Activated B cell treated with CpG ODN at 0.5 μM for 24 hours (primary cell): ENCODE measurements at regions not wholly inside any gene's neighbourhood (a gene's known extent, or its start where the extent isn't known, plus 50 kb on each side); places are given as distances from the start of the nearest gene placed in this dataset.

ENCODE experiments used
- ATAC-seq: fragments of 200-7000 bp; cut with Tn5 transposase; one replicate; pipeline ENCODE4 v1.10.0; 2021; ENCODE audit warnings: low read depth, mild to moderate bottlenecking, moderate library complexity
- CTCF ChIA-PET: fragments of 350-600 bp; sonication (Branson Sonifier 250); formaldehyde crosslinking; loops from one replicate; lab custom pipeline; 2021; ENCODE audit warnings: antibody characterized with exemption; lab: Charles Lee
- POLR2A ChIA-PET: fragments of 350-600 bp; sonication (Branson Sonifier 250); formaldehyde crosslinking; loops from one replicate; lab custom pipeline; 2021; ENCODE audit warnings: antibody characterized with exemption; lab: Charles Lee
- DNase-seq: peaks from one replicate; pipeline ENCODE4 v3.0.0; 2022
- H3K27ac Mint-ChIP-seq: one replicate; pipeline ENCODE4 v1.8.0; 2020; ENCODE audit warnings: mixed read lengths
- H3K27me3 Mint-ChIP-seq: one replicate; pipeline ENCODE4 v1.8.0; 2021; ENCODE audit warnings: mixed read lengths
- H3K36me3 Mint-ChIP-seq: one replicate; pipeline ENCODE4 v1.8.0; 2021; ENCODE audit warnings: low read depth, mixed read lengths
- H3K4me1 Mint-ChIP-seq: one replicate; pipeline ENCODE4 v1.8.0; 2021; ENCODE audit warnings: mixed read lengths
- H3K4me3 Mint-ChIP-seq: one replicate; pipeline ENCODE4 v1.8.0; 2020; ENCODE audit warnings: mild to moderate bottlenecking, mixed read lengths
- H3K9me3 Mint-ChIP-seq: one replicate; pipeline ENCODE4 v1.8.0; 2020; ENCODE audit warnings: mixed read lengths
- CTCF ChIP-seq: fragments of 200-600 bp; IDR thresholded peaks from one replicate; pipeline ENCODE4 v1.8.0; 2022; ENCODE audit warnings: antibody characterized with exemption, mild to moderate bottlenecking
- intact Hi-C: fragments of 100-400 bp; cut with micrococcal nuclease; formaldehyde crosslinking; loops from one replicate; pipeline ENCODE4 v1.15.1; 2024

DNA sequence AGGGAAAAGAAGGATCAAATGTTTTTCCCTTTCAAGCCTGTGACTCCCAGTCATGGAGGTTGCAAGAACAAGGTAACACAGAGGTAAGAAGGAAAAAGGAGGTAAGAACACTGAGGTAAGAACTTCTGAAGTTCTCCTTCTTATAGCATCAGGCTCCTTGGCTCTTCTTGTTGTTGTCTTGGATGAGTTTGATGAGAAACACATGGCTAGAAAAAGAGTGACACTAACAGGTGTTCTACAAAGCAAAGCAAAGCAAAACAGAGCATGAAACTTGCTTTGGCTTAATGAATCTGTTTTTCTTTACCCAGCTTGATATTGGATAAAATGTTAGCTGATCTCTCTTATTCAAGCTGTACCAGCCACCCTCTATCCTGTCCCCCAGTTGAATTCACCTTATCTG, 231.2 kb upstream of the F9 start:
- no peaks in the 10 kb centered on the region for H3K27me3 Mint-ChIP-seq
- no peaks in the 10 kb centered on the region for H3K36me3 Mint-ChIP-seq
- DNase-seq (no peak), ATAC-seq (no peak)
- H3K27ac Mint-ChIP-seq, result no peak overlapping the region
- H3K4me1 Mint-ChIP-seq, result no peaks in the 10 kb centered on the region
- no peaks in the 10 kb centered on the region for H3K9me3 Mint-ChIP-seq
- H3K4me3 Mint-ChIP-seq, result no peak overlapping the region
- intact Hi-C loops, result no loop called here
- TF ChIP-seq CTCF, result no peak
- ChIA-PET POLR2A (no interaction called here), CTCF (no interaction called here)

DNA sequence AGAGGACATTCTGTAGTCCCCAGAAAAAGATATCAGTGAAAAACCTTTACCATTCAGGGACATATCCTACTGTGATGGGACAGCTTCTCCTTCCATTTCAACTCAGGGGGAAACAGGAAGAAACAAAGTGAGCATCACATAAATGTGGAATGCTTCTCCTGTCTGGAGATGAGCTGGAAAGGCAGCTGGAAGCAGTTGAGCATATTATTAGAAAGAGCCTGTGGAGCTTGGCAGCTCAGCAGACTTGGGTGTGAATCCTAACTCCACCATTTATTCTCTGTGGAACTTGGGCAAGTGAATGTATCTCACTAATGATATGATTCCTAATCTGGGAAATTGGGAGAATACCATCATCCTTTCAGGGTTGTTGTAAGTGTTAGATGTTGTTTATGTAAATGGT, 232.1 kb upstream of the F9 start:
- ChIA-PET CTCF (no interaction called here), POLR2A (no interaction called here)
- no peaks in the 10 kb centered on the region for H3K4me1 Mint-ChIP-seq
- H3K27me3 Mint-ChIP-seq, result no peaks in the 10 kb centered on the region
- no peaks in the 10 kb centered on the region for H3K9me3 Mint-ChIP-seq
- no peak overlapping the region for H3K4me3 Mint-ChIP-seq
- H3K27ac Mint-ChIP-seq, result no peak overlapping the region
- H3K36me3 Mint-ChIP-seq, result no peaks in the 10 kb centered on the region
- no peak for TF ChIP-seq CTCF
- ATAC-seq (no peak), DNase-seq (no peak)
- intact Hi-C loops, result no loop called here

GRCh38 chrX:139297638-139298037, 232.9 kb upstream of the F9 start:
- DNase-seq (no peak), ATAC-seq (no peak)
- ChIA-PET POLR2A (no interaction called here), CTCF (no interaction called here)
- no peaks in the 10 kb centered on the region for H3K9me3 Mint-ChIP-seq
- no peaks in the 10 kb centered on the region for H3K36me3 Mint-ChIP-seq
- no peak overlapping the region for H3K4me3 Mint-ChIP-seq
- intact Hi-C loops, result no loop called here
- no peaks in the 10 kb centered on the region for H3K27me3 Mint-ChIP-seq
- no peak overlapping the region for H3K27ac Mint-ChIP-seq
- no peaks in the 10 kb centered on the region for H3K4me1 Mint-ChIP-seq
- no peak for TF ChIP-seq CTCF

DNA sequence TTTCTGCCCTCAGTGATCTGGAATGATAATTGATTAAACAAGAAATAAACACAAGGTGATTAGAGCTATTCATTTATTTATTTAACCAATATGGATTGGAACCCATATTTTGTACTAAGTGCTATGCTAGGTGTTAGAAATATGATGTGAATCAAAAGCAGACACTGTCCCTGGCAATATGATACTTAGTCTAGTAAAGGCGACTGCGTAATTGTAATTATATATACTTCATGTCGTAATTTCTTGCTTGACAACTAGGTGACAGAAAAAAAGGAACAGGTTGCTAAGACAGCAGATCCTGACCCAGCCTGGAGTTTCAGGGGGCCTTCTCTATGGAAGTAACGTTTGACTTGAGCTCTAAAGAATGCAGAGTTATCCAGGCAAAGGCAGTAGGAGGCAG, 236.5 kb upstream of the F9 start:
- Mint-ChIP-seq H3K4me3 (no peak overlapping the region), H3K27me3 (no peaks in the 10 kb centered on the region), H3K4me1 (no peaks in the 10 kb centered on the region), H3K36me3 (no peaks in the 10 kb centered on the region), H3K9me3 (no peaks in the 10 kb centered on the region), H3K27ac (no peak overlapping the region)
- DNase-seq (no peak), ATAC-seq (no peak)
- CTCF ChIA-PET, result no interaction called here
- intact Hi-C loops, result no loop called here
- TF ChIP-seq CTCF, result no peak
- POLR2A ChIA-PET, result no interaction called here

DNA sequence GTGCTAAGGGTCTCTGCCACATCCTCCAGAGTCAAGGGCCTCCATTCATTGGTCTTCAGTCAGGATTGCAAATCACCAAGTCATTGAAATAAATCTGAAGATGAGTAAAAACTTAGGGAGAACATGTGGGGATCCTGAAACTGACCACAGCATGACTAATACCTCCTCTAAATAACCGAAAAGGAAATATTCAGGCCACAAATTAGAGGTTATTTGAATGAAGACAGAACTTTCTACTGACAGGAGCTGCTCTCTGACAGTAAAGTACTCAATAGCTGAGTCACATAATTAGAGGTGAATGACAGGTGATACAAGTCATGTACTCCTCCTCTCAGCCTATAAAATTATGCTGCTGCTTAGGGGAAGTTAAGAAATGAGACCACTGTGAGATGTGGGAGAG, 240.2 kb upstream of the F9 start:
- intact Hi-C loops, result no loop called here
- Mint-ChIP-seq H3K4me3 (no peak overlapping the region), H3K9me3 (no peaks in the 10 kb centered on the region), H3K27ac (no peak overlapping the region), H3K36me3 (no peaks in the 10 kb centered on the region), H3K4me1 (no peaks in the 10 kb centered on the region), H3K27me3 (no peaks in the 10 kb centered on the region)
- no peak for TF ChIP-seq CTCF
- CTCF ChIA-PET, result no interaction called here
- POLR2A ChIA-PET, result no interaction called here
- DNase-seq (no peak), ATAC-seq (no peak)
